HTR-8/SVneo (cell line): ENCODE measurements at regions not wholly inside any gene's neighbourhood (a gene's known extent, or its start where the extent isn't known, plus 50 kb on each side); places are given as distances from the start of the nearest gene placed in this dataset.

ENCODE experiments used
- DNase-seq: peaks from one replicate; pipeline ENCODE4 v3.0.0; 2011; ENCODE audit warnings: low spot score, mixed read lengths; ENCODE audit not compliant: insufficient read length
- FAIRE-seq: peaks from 2 replicates; lab custom pipeline; 2011; peaks lifted over from hg19 to GRCh38; lab: Jason Lieb, UNC

- FAIRE-seq (no peak), DNase-seq (no peak)
These were observed 94.1 kb downstream of the NOC3L start for GRCh38 chr10:94268652-94269051.

- DNase-seq (no peak), FAIRE-seq (peak; percentile 64)
These were observed 88.5 kb downstream of the NOC3L start for GRCh38 chr10:94274142-94274787.

DNA sequence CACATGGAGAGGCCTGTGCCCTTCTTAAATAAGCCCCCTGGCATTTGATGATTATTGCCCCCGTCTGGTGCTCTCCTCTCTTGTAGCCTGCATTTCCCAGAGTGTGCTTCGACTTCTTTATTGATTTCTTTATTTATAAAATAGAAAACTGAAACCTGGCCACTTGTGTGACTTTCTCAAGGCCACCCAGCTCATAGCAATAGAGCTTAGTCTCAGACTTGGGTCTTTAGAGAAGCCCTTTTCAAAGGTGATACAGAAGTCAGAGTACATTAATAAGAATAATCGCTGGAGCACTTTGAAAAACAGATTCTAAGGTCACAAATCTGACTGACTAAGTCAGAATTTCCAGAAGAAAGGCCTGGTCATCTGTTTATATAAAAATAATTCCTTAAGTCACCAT, 86.6 kb downstream of the NOC3L start:
- DNase-seq (no peak), FAIRE-seq (no peak)

DNA sequence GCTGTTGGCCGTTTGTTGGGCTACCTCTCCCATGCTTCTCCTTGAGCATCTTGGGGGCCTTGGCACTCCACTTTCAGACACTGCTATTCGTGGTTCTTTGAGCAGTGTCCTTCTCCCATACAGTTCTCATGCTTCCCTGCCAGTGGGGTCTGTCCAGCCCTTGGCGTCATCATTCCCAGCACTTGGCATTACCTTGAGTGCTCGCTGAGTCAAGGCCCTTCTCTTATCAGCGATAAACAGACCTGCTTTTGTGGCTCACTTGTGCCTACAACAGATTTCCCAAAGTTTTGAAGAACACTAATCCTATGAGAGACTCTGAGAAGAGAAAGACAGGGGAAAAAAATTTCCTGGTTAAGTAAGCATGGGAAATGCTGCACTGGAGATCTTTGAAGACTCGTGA, 85.3 kb downstream of the NOC3L start:
- FAIRE-seq (no peak), DNase-seq (no peak)

DNA sequence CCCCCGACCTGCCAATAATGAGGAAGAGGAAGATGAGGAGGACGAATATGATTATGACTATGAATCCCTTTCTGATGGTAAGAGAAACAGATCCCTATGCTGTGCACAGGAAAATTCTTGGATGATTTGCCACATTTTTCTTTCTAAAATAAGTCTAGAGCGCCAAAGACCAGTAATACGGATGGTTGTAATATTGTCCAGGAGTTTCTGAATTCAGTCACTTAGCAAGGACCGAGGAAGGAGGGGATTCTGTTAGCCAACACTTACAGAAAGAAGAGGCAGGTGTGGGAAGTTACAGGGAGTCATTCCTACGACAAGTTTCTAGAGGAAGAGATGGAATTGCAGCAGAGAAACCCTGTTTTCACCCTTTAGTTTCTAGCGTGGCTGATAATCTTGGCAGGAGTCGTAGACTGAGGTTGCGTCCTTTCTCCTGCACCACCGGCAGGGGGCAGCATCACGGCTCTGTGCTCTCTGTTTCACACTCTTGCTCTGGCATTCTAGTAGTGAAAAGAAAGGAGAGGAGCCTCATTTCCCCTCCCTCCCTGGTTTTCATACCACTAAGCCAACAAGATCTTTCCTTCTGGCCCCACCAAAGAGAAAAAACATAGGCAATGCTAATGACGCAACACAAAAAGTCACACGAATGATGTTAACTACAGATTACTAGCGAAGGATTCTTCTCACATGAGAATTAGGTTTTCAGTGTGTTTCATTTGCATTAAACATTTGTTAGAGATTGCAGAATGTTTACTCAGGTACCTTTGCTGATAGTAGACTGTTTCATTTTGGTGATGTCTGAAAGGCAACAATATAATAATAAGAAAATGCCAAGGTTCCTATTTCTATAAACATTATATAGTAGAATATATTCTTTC, 82.7 kb downstream of the NOC3L start:
- peak; percentile 72 for FAIRE-seq
- peak; percentile 57 for DNase-seq

DNA sequence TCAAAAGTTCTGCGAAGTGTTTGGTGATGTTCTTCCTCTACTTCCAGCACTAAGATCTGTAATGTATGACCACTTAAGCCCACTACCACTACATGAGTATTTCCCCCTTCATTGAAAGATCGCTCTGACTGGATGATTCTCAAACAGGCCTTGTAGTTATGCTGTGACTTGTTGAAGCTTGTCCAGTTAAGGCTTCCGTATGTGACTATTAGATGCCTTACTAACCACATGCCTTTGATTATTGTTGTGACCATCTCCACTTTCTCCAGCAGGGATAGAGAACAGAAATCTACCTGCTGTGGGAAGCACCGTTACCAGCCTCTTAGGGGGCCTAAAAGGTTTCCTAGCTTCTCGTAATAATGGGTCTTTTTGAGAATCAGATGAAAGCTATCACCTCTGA, 81.1 kb downstream of the NOC3L start:
- FAIRE-seq (no peak), DNase-seq (no peak)

DNA sequence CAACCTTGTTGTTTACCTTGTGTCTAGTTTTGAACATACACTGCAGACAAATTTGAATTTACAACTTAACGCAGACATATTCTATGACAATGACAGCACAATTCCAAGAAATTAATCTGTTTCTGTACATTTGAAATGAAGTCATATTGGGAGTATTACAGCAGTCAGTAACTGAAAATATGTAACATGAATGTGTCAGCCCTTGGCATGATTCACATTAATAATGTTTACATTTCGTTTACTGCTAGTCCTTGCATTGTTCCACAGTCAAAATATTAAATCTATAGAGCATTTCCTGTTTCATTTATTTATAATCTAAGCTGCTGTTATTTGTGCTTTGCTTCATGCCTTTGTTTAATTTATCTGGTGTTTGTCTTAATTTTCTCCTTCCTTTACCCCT, 80.4 kb downstream of the NOC3L start:
- FAIRE-seq (no peak), DNase-seq (no peak)
